NCI-H748 (cell line): ENCODE measurements at regions not wholly inside any gene's neighbourhood (a gene's known extent, or its start where the extent isn't known, plus 50 kb on each side); places are given as distances from the start of the nearest gene placed in this dataset.

Experiments used
- DNase-seq: peaks from one replicate; lab custom pipeline; 2025; ENCODE audit not compliant: unreplicated experiment; lab: John Stamatoyannopoulos, UW

- DNase-seq, result peak; percentile 29
Measured at GRCh38 chr2:212945526-212945925, 205.9 kb downstream of the IKZF2 start.

GRCh38 chr2:212943351-212943750, 208.1 kb downstream of the IKZF2 start:
- DNase-seq, result peak; percentile 22

GRCh38 chr2:212941361-212941760, 210.1 kb downstream of the IKZF2 start:
- DNase-seq, result peak; percentile 26

- peak; percentile 96 for DNase-seq
Measured at GRCh38 chr2:212940816-212941215, 210.6 kb downstream of the IKZF2 start.

- peak; percentile 99 for DNase-seq
Measured at GRCh38 chr2:212939777-212940531, 211.5 kb downstream of the IKZF2 start.

- no peak for DNase-seq
Measured at GRCh38 chr2:212938144-212938793, 213.1 kb downstream of the IKZF2 start.

- DNase-seq, result no peak
Measured at GRCh38 chr2:212936572-212936971, 214.8 kb downstream of the IKZF2 start.

GRCh38 chr2:212935752-212936151, 215.7 kb downstream of the IKZF2 start:
- no peak for DNase-seq

GRCh38 chr2:212931271-212931670, 220.1 kb downstream of the IKZF2 start:
- DNase-seq, result no peak

- no peak for DNase-seq
Measured at GRCh38 chr2:212930556-212931260, 220.7 kb downstream of the IKZF2 start.

- DNase-seq, result no peak
Measured at GRCh38 chr2:212929971-212930370, 221.4 kb downstream of the IKZF2 start.

- DNase-seq, result no peak
Measured at GRCh38 chr2:212929116-212929515, 222.3 kb downstream of the IKZF2 start.

- DNase-seq, result no peak
Measured at GRCh38 chr2:212928681-212929080, 222.7 kb downstream of the IKZF2 start.

- DNase-seq, result no peak
Measured at GRCh38 chr2:212926940-212927339, 224.5 kb downstream of the IKZF2 start.

- DNase-seq, result no peak
Measured at GRCh38 chr2:212923393-212923792, 228.0 kb downstream of the IKZF2 start.

GRCh38 chr2:212922701-212923100, 228.7 kb downstream of the IKZF2 start:
- DNase-seq, result no peak

GRCh38 chr2:212921711-212922110, 229.7 kb downstream of the IKZF2 start:
- no peak for DNase-seq

GRCh38 chr2:212921061-212921460, 230.4 kb downstream of the IKZF2 start:
- no peak for DNase-seq

GRCh38 chr2:212919238-212919637, 232.2 kb downstream of the IKZF2 start:
- peak; percentile 55 for DNase-seq

- DNase-seq, result no peak
Measured at GRCh38 chr2:212918336-212918735, 233.1 kb downstream of the IKZF2 start.

- no peak for DNase-seq
Measured at GRCh38 chr2:212915121-212915782, 236.2 kb downstream of the IKZF2 start.
